ENCODE measurements at regions not wholly inside any gene's neighbourhood (a gene's known extent, or its start where the extent isn't known, plus 50 kb on each side); places are given as distances from the start of the nearest gene placed in this dataset.
"Not testable (repeated sequence)": the region's sequence is repeated elsewhere in the genome, so short reads cannot be mapped to it uniquely, and the experiment has no call there.

- no peak for DNase-seq
Observed at GRCh38 chr2:122519821-122520611, 764.6 kb downstream of the TSN start.

- DNase-seq: no peak
Observed at GRCh38 chr2:122523143-122523542, 767.7 kb downstream of the TSN start.

- DNase-seq: no peak
Observed at GRCh38 chr2:122523981-122524380, 768.5 kb downstream of the TSN start.

GRCh38 chr2:122525336-122525735 lies 769.9 kb downstream of the TSN start:
- DNase-seq: no peak

GRCh38 chr2:122528061-122528460 lies 772.6 kb downstream of the TSN start:
- DNase-seq: no peak

GRCh38 chr2:122528958-122529705 lies 773.7 kb downstream of the TSN start:
- DNase-seq: no peak

- DNase-seq: no peak
Observed at GRCh38 chr2:122530814-122531213, 775.4 kb downstream of the TSN start.

GRCh38 chr2:122531290-122532071 lies 776.0 kb downstream of the TSN start:
- no peak for DNase-seq

- DNase-seq: no peak
Observed at GRCh38 chr2:122532072-122532344, 776.6 kb downstream of the TSN start.

GRCh38 chr2:122532481-122532880 lies 777.0 kb downstream of the TSN start:
- DNase-seq: no peak

- no peak for DNase-seq
Observed at GRCh38 chr2:122535960-122536505, 780.6 kb downstream of the TSN start.

GRCh38 chr2:122539311-122539710 lies 783.9 kb downstream of the TSN start:
- no peak for DNase-seq

- no peak for DNase-seq
Observed at GRCh38 chr2:122539920-122540319, 784.5 kb downstream of the TSN start.

GRCh38 chr2:122542236-122542635 lies 786.8 kb downstream of the TSN start:
- DNase-seq: no peak

GRCh38 chr2:122542646-122543045 lies 787.2 kb downstream of the TSN start:
- DNase-seq: no peak

- DNase-seq: no peak
Observed at GRCh38 chr2:122543815-122544214, 788.4 kb downstream of the TSN start.

- DNase-seq: no peak
Observed at GRCh38 chr2:122545821-122546220, 790.4 kb downstream of the TSN start.

- no peak for DNase-seq
Observed at GRCh38 chr2:122562775-122563174, 807.3 kb downstream of the TSN start.

GRCh38 chr2:122563781-122564180 lies 808.3 kb downstream of the TSN start:
- DNase-seq: no peak

- DNase-seq: no peak
Observed at GRCh38 chr2:122564843-122565242, 809.4 kb downstream of the TSN start.

GRCh38 chr2:122565364-122565763 lies 809.9 kb downstream of the TSN start:
- no peak for DNase-seq

GRCh38 chr2:122570641-122571040 lies 815.2 kb downstream of the TSN start:
- DNase-seq: no peak

GRCh38 chr2:122571471-122571870 lies 816.0 kb downstream of the TSN start:
- not testable (repeated sequence) for DNase-seq

GRCh38 chr2:122575076-122575475 lies 819.6 kb downstream of the TSN start:
- DNase-seq: no peak

Data from SIG-M5 (cell line).